Erythroblast (primary cell): ENCODE measurements at regions not wholly inside any gene's neighbourhood (a gene's known extent, or its start where the extent isn't known, plus 50 kb on each side); places are given as distances from the start of the nearest gene placed in this dataset.

ENCODE experiments used
- GATA1 ChIP-seq: IDR thresholded peaks from 2 replicates; pipeline ENCODE4 v1.6.1; 2011; ENCODE audit warnings: low read depth, mild to moderate bottlenecking, control low read depth, low read length, moderate library complexity
- POLR2A ChIP-seq: IDR thresholded peaks from 2 replicates; pipeline ENCODE4 v1.6.1; 2011; ENCODE audit warnings: mild to moderate bottlenecking, low read length

- TF ChIP-seq POLR2A (no peak), GATA1 (no peak)
Observed at GRCh38 chr1:177495878-177496277, 325.1 kb downstream of the BRINP2 start.
